Right lobe of liver (tissue), 4 donors: ENCODE measurements at regions not wholly inside any gene's neighbourhood (a gene's known extent, or its start where the extent isn't known, plus 50 kb on each side); places are given as distances from the start of the nearest gene placed in this dataset.

Experiments used
- POLR2A ChIP-seq: fragments of 450-650 bp; IDR thresholded peaks from one replicate; pipeline ENCODE4 v1.6.1; 2017; ENCODE audit warnings: antibody characterized with exemption, mild to moderate bottlenecking
- TF ChIP-seq, protein P1 (sequence below), 4 donors: fragments of 200-600 bp in 3 of 4; fragments of 450-650 bp in 1 of 4; IDR thresholded peaks; one replicate each; pipeline versions ENCODE4 v1.5.1 to v1.8.0; 2016 to 2022; ENCODE audit warnings: antibody characterized with exemption in 4 of 4, mild to moderate bottlenecking in 2 of 4
- donor health status: DM: no; HTN: no; CAD: no.
- donor health status: DM: no; HTN: no; CAD: no.
- donor health status: DM: no; HTN: yes; CAD: no.

DNA sequence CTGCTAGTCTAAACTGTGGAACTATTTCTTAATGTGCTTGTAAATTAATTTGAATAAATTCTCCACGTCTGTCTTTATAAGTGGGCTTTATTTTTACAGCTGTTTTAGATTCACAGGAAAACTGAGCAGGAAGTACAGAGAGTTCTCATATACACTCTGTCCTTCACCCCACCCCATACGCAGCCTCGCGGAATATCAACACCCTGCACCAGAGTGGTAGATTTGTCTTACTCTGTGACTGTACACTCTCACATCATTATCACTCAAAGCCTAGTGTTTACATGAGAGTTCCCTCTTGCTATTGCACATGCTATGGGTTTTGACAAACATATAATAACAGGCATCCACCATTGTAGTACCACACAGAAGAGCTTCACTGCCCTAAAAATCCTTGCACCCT, 179.7 kb upstream of the DAB2 start:
- TF ChIP-seq, protein P1, sequence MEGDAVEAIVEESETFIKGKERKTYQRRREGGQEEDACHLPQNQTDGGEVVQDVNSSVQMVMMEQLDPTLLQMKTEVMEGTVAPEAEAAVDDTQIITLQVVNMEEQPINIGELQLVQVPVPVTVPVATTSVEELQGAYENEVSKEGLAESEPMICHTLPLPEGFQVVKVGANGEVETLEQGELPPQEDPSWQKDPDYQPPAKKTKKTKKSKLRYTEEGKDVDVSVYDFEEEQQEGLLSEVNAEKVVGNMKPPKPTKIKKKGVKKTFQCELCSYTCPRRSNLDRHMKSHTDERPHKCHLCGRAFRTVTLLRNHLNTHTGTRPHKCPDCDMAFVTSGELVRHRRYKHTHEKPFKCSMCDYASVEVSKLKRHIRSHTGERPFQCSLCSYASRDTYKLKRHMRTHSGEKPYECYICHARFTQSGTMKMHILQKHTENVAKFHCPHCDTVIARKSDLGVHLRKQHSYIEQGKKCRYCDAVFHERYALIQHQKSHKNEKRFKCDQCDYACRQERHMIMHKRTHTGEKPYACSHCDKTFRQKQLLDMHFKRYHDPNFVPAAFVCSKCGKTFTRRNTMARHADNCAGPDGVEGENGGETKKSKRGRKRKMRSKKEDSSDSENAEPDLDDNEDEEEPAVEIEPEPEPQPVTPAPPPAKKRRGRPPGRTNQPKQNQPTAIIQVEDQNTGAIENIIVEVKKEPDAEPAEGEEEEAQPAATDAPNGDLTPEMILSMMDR (IDR thresholded peaks at IDR 0.05), result no peak
- TF ChIP-seq POLR2A, result no peak
